ENCODE measurements at regions not wholly inside any gene's neighbourhood (a gene's known extent, or its start where the extent isn't known, plus 50 kb on each side); places are given as distances from the start of the nearest gene placed in this dataset.

- Histone ChIP-seq H3K36me3 (ENCODE audit: insufficient read depth) (no peaks in the 10 kb centered on the region), H3K27ac (ENCODE audit: low read depth) (no peak overlapping the region), H3K4me1 (ENCODE audit: insufficient read depth) (no peaks in the 10 kb centered on the region), H3K4me3 (ENCODE audit: low read depth, low read length) (no peak overlapping the region)
- 55% methylated on average over 8 of the region's 8 CpGs for WGBS
- DNase-seq (ENCODE audit: extremely low spot score) = no peak
These were observed 65.1 kb upstream of the STX16 start for GRCh38 chr20:58585753-58586540.

GRCh38 chr20:58584881-58585752 is 66.0 kb upstream of the STX16 start:
- no peaks in the 10 kb centered on the region for H3K36me3 ChIP-seq (ENCODE audit: insufficient read depth)
- WGBS = 58% methylated on average over 9 of the region's 9 CpGs

GRCh38 chr20:58584051-58584824 is 66.8 kb upstream of the STX16 start:
- WGBS = 81% methylated on average over 8 of the region's 8 CpGs
- no peaks in the 10 kb centered on the region for H3K36me3 ChIP-seq (ENCODE audit: insufficient read depth)
- no peak for DNase-seq (ENCODE audit: extremely low spot score)
- H3K4me1 ChIP-seq (ENCODE audit: insufficient read depth) = no peaks in the 10 kb centered on the region
- no peak overlapping the region for H3K4me3 ChIP-seq (ENCODE audit: low read depth, low read length)
- no peak overlapping the region for H3K27ac ChIP-seq (ENCODE audit: low read depth)

More at GRCh38 chr20:58584881-58585752, 66.0 kb upstream of the STX16 start:
- H3K4me1 ChIP-seq (ENCODE audit: insufficient read depth) = no peaks in the 10 kb centered on the region
- no peak for DNase-seq (ENCODE audit: extremely low spot score)
- H3K4me3 ChIP-seq (ENCODE audit: low read depth, low read length) = no peak overlapping the region
- no peak overlapping the region for H3K27ac ChIP-seq (ENCODE audit: low read depth)

- Histone ChIP-seq H3K27ac (ENCODE audit: low read depth) (no peak overlapping the region), H3K36me3 (ENCODE audit: insufficient read depth) (no peaks in the 10 kb centered on the region), H3K4me3 (ENCODE audit: low read depth, low read length) (no peak overlapping the region), H3K4me1 (ENCODE audit: insufficient read depth) (no peaks in the 10 kb centered on the region)
- DNase-seq (ENCODE audit: extremely low spot score) = no peak
- 49% methylated on average over 8 of the region's 8 CpGs for WGBS
These were observed 67.5 kb upstream of the STX16 start for GRCh38 chr20:58583586-58583985.

- 18% methylated on average over 13 of the region's 13 CpGs for WGBS
- no peaks in the 10 kb centered on the region for H3K36me3 ChIP-seq (ENCODE audit: insufficient read depth)
- DNase-seq (ENCODE audit: extremely low spot score) = no peak
- no peak overlapping the region for H3K27ac ChIP-seq (ENCODE audit: low read depth)
- H3K4me1 ChIP-seq (ENCODE audit: insufficient read depth) = no peaks in the 10 kb centered on the region
- no peak overlapping the region for H3K4me3 ChIP-seq (ENCODE audit: low read depth, low read length)
These were observed 67.9 kb upstream of the STX16 start for GRCh38 chr20:58583176-58583575.

- DNase-seq (ENCODE audit: extremely low spot score) = no peak
- H3K4me1 ChIP-seq (ENCODE audit: insufficient read depth) = no peaks in the 10 kb centered on the region
- WGBS = 90% methylated on average over 7 of the region's 7 CpGs
- H3K27ac ChIP-seq (ENCODE audit: low read depth) = no peak overlapping the region
- H3K36me3 ChIP-seq (ENCODE audit: insufficient read depth) = no peaks in the 10 kb centered on the region
- no peak overlapping the region for H3K4me3 ChIP-seq (ENCODE audit: low read depth, low read length)
These were observed 65.3 kb upstream of the APCDD1L start for GRCh38 chr20:58580474-58580835.

- Histone ChIP-seq H3K36me3 (ENCODE audit: insufficient read depth) (no peaks in the 10 kb centered on the region), H3K27ac (ENCODE audit: low read depth) (no peak overlapping the region), H3K4me1 (ENCODE audit: insufficient read depth) (no peaks in the 10 kb centered on the region), H3K4me3 (ENCODE audit: low read depth, low read length) (no peak overlapping the region)
- WGBS = 79% methylated on average over 23 of the region's 23 CpGs
- DNase-seq (ENCODE audit: extremely low spot score) = no peak
These were observed 64.7 kb upstream of the APCDD1L start for GRCh38 chr20:58579819-58580473.

GRCh38 chr20:58579069-58579818 is 64.0 kb upstream of the APCDD1L start:
- 91% methylated on average over 15 of the region's 15 CpGs for WGBS
- H3K36me3 ChIP-seq (ENCODE audit: insufficient read depth) = no peaks in the 10 kb centered on the region
- no peak for DNase-seq (ENCODE audit: extremely low spot score)

GRCh38 chr20:58577871-58578598 is 62.8 kb upstream of the APCDD1L start:
- Histone ChIP-seq H3K27ac (ENCODE audit: low read depth) (no peak overlapping the region), H3K4me3 (ENCODE audit: low read depth, low read length) (no peak overlapping the region), H3K36me3 (ENCODE audit: insufficient read depth) (no peaks in the 10 kb centered on the region), H3K4me1 (ENCODE audit: insufficient read depth) (no peaks in the 10 kb centered on the region)
- 87% methylated on average over 23 of the region's 23 CpGs for WGBS
- DNase-seq (ENCODE audit: extremely low spot score) = no peak

More at GRCh38 chr20:58579069-58579818, 64.0 kb upstream of the APCDD1L start:
- no peak overlapping the region for H3K27ac ChIP-seq (ENCODE audit: low read depth)
- no peaks in the 10 kb centered on the region for H3K4me1 ChIP-seq (ENCODE audit: insufficient read depth)
- no peak overlapping the region for H3K4me3 ChIP-seq (ENCODE audit: low read depth, low read length)

GRCh38 chr20:58577139-58577806 is 62.1 kb upstream of the APCDD1L start:
- WGBS = 93% methylated on average over 13 of the region's 13 CpGs

GRCh38 chr20:58576603-58576970 is 61.4 kb upstream of the APCDD1L start:
- no peaks in the 10 kb centered on the region for H3K36me3 ChIP-seq (ENCODE audit: insufficient read depth)
- 91% methylated on average over 9 of the region's 9 CpGs for WGBS
- H3K4me1 ChIP-seq (ENCODE audit: insufficient read depth) = no peaks in the 10 kb centered on the region
- no peak overlapping the region for H3K4me3 ChIP-seq (ENCODE audit: low read depth, low read length)
- no peak overlapping the region for H3K27ac ChIP-seq (ENCODE audit: low read depth)
- DNase-seq (ENCODE audit: extremely low spot score) = no peak

More at GRCh38 chr20:58577139-58577806, 62.1 kb upstream of the APCDD1L start:
- no peak for DNase-seq (ENCODE audit: extremely low spot score)
- H3K27ac ChIP-seq (ENCODE audit: low read depth) = no peak overlapping the region
- no peak overlapping the region for H3K4me3 ChIP-seq (ENCODE audit: low read depth, low read length)
- H3K4me1 ChIP-seq (ENCODE audit: insufficient read depth) = no peaks in the 10 kb centered on the region
- no peaks in the 10 kb centered on the region for H3K36me3 ChIP-seq (ENCODE audit: insufficient read depth)

Measured in urinary bladder (tissue), 3 donors.